ENCODE measurements at regions not wholly inside any gene's neighbourhood (a gene's known extent, or its start where the extent isn't known, plus 50 kb on each side); places are given as distances from the start of the nearest gene placed in this dataset.
A peak's percentile ranks its signal among the peaks of the same experiment; 100 is the strongest.

DNA sequence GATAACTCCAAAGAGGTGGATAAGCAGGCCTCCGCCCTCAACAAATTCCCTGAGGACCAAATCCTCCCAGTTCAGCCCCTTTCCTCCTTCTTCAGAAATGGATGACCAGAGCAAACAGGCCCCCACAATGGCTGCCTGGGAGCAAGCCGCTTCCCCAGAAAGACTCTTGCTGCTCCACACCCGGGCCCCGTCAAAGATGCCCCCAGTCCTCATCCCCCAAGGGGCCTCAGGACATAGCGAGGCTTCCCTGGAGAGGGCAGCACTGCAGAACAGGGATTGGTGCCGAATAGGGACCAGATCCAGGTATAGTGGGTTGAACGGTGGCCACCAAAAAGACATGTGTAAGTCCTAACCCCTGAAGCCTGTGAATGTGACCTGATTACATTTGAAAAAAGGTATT is 502.3 kb downstream of the SHQ1 start:
- no peak for DNase-seq

DNA sequence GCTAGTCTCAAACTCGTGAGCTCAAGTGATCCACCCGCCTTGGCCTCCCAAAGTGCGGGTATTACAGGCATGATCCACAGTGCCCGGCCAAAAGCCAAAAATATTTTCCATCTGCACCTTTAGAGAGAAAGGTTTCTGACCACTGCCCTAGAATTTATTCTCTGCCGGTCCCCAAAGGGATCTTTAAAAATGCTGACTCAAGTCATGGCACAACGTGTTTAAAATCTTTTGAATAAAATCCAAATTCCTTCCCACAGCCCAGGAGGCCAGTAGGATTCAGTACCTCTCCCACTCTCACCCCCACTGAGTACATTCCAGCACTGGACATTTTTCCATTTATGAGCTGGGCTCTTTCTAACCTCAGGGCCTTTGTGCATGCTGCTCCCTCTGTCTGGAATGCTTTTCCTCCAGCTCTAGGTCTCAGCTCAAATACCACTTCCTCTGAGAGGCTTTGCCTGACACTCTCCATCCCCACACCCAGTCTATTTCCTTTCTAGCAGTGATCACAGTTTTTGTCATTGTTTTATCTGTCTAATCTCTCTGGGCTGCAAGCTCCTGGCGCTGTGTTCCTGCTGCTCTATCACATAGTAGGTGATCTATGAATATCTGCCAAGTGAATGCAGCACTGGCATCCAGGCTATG is 502.9 kb downstream of the SHQ1 start:
- DNase-seq = no peak

DNA sequence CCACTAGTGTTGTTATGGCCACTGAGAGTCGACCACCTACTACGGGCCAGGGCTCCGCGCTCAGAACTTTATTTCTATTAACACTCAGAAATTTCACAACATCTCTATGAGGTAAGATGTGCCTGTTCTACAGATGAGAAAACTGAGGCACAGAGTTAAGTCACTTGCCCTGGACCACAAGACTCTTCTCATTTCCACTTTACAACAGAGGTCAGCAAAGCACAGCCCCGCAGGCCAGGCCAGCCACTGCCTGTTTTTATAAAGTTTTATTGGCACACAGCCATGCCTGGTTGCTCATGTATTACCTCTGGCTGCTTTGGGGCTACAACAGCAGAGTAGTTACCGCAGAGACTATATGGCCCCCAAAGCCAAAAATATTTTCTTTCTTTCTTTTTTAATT is 503.6 kb downstream of the SHQ1 start:
- no peak for DNase-seq

DNA sequence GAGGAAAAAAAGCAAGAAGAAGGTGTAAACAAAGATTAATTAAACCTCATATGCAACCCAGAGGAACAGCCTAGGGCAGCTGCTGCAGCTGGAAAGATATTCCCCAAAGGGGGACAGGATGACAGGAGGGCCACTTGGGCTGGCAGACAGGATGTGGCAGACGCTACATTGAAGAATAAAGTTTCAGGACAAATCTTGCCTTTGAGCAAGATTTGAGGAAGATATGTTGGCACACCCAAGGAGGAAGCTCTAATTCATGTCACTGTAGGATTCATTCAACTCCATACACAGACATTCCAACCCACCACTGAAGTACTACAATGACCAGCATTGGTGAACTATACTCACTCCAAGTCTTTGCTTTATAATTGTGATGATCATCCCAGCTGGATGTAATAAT is 504.0 kb downstream of the SHQ1 start:
- DNase-seq = no peak

DNA sequence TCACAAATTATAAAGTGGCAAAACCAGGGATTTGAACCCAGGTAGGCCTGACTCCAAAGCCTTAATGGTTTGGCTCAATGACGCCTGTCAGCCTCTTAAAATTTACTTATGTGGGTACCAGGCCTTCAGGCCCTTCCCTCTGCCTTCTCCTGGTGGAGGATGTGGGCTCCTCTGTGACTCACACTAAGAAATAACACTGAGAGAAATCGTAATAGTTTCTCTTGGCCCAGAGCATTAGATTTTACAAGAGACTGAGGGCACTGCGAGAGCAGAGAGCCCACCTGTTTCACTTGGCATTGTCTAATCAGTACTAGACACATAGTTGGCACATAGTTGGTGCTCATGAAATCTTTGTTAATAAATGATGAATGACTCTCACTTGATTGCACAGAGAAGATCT is 505.2 kb downstream of the SHQ1 start:
- no peak for DNase-seq

DNA sequence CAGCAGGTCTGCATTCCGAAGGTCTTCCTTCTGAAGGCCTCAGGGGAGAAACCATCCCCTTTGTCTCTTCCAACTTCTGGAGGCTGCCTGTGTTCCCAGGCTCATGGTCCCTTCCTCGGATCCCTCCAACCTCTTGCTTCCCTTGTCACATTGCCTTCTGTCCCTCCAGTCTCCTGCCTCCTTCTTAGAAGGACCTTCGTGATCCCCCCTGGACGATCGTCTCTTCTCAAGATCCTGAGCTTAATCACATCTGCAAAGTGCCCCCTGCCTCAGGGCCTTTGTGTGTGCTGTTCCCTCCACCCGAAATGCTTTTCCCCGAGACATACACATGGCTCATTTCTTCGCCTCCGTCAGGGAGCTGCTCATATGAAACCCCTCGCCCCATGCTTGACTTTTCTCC is 505.8 kb downstream of the SHQ1 start:
- DNase-seq = no peak

DNA sequence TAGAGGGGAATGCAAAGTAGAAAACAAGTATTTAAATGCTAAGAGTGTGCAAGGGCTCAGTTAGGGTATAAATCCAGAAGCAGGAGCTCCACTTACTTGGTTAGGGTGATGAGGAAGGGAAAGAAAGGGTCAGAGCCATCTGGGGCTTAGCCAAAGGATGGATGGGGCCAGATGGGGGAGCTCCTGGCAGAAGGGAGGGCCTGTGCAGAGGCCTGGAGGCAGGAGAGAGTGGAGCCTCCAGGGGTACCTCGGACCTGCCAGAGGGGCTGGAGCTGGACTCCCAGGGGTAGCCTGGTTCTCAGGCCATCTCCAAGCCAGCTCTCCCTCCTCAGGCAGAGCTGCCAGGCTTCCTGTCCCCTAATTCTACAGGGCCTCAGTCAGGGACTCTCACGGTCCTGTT is 506.3 kb downstream of the SHQ1 start:
- peak in 2 of 56 donors; percentile 11 to 23 for DNase-seq

DNA sequence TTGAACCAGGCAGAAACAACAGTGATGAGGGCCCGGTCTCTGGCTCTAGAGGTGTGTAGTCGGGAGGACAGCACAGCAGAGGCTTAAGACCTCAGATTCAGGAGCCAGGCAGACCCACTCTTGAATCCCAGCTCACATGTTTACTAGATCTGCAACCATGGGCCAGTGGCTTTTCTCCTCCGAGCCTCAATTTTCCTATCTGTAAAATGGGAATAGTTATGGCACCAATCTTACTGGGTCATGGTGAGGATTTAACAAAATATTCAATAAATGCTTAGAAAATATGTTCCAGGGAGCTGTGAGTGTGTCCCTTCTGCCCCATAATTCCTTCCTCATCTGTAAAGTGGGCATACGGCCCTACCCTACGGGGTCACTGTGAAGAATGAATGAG is 506.9 kb downstream of the SHQ1 start:
- DNase-seq = no peak

DNA sequence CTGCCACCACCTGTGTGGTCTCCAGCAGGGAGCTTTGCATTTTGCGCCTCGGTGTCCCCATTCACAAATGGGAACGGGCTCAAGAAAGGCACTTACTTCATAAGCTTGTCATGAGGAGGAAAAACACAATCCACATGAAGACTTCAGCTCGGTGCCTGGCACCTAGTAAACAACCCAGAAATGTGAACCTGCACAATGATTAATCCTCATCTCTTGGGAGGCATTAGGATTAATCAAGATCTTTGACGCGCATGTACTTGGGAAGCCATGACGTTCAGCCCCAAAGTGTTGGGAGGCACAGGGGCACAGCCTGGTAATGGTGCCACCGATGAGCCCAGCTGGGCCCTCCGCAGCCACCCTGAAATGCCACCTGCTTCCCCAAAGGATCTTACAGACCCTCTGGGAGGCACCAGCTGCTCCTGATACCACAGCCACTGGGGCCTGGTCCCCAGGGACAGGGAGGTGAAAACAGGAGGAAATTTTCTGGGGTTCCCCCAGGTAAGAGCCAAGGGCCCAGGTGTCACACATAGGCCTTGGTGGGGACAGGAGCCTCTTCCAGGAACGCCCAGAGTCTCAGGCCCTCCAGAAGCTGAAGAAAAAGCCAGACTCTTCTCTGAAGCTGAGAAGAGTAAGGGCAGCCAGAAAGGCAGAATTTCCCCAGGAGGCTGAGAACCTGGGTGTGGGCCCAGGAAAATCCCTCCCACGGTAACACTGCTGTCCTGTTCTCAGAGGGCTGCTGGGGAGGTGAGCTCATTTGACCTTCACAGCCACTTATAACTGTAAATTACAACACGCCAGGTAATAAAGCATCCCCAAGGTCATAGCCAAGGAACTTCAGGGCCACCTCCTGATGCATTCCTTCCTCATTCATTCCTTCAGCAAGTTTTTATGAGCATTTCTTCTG is 507.5 kb downstream of the SHQ1 start:
- DNase-seq = no peak

DNA sequence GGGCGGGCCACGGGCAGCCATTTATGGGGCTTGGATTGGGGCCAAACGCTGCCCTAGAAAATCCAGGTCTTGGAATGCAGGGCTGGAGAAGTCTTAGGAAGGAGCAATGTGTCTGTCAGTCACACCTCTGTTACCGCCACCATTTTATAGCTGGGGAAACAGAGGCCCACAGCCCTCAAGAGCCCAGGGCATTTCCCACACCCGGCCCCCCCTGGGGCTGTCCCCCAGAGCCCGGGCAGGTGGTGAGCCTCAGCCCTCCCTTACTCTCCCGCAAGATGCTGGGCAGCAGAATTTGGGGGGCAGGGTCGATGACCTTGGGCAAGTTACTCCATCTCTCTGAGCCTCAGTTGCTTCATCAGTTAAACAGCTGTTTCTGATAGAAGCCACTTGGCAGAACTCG is 508.2 kb downstream of the SHQ1 start:
- DNase-seq = no peak

DNA sequence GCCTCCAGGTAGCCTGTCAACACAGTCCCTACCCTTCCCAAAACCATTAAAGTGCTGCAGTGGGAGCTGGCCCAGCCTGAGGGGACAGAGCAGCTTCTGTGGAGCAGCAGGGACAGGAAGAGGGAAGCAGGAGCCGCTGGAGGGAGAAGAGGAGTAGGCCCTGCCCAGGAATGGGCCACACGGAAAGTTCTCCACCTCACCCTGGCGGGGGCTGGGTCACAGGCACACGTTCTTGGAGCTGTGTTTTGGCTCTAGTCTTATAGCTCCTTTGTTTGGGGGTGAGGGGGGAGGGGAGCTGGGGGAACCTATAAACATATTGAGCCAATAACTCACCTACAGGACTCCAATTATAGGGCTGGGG is 508.6 kb downstream of the SHQ1 start:
- no peak for DNase-seq

DNA sequence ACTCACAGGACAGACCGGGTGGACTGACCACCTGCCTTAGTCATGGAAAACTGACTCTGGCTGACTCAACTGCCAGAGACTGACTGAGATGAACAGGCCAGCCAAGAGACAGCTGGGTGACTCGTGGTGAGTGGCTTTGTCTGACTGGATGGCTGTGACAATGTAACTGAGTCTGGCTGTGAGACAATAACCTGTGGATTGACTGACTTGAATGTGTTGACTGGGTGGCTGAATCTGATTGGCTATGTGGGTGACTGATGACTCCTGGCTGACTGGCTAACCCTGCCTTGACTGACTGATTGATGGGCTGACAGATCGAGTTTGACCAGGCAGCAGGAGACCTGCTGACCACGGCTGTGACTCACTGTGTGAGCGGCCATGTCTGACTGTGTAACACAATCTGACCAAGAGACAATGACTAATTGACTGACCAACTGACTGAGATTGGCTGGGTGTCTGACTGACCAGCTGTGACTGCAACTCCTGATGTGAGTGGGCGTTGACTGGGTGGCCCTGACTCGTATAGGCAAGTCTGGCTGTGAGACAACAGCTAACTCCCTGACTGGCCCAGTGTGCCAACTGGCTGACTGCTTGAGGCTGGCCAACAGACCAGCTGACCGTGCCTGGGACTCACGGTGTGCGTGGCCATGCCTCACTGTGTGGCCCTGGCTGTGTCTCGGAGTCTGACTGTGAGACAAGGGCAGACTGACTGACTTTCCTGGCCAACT is 509.1 kb downstream of the SHQ1 start:
- peak in 24 of 56 donors; percentile 10 to 86 (median 36) for DNase-seq

DNA sequence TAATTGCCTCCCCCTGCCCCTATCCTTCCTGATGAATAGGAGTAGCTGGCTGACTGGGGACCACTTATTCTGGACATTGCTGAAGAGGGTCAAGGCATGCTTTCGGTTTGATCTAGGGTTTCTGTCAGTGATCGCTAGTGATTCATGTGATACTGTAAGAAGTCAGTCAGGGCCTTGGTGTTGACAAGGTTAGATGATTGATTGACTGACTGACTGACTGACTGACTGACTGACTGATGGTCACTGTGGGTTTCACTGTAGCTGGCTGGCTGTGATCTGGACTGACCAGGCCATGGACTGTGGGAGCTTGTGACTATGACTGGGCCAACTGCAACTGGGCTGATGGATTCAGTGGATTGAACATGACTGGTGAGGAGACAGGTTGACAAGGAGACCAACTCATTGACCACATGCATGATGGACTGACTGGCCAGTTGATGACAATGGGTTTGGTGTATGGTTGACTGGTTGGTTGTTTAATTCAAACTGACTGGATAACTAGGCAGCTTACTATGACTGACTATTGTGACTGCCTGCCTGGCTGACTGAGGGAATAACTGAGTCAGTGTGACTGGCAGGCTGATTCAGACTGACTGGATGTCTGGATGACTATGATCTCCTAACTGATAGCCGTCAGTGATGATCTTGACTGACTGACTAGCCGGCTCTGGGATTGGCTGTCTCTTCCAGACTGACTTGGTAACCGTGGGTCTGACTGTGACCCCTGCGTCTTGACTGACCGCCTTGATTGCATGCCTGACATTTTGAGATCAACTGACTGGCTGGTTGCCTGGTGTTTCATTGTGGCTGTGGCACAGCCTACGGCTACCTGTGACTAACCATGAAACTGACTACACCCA is 509.9 kb downstream of the SHQ1 start:
- DNase-seq = peak in 1 of 56 donors; percentile 72

DNA sequence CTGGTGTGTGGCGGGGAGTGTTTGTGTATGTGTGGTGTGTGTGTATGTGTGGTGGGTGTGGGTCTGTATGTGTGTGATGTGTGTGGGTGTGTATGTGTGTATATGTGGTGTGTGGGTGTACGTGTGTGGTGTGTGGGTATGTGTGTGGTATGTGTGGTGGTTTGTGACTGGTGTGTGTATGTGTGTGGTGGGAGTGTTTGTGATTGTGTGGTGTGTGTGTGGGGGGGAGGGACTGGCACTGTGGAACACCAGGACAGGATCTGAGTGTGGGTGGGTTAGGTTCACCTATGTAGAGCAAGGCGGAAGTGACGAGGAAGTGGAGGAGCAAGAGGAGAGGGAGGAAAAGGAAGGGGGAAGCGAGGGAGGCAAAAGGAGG is 510.8 kb downstream of the SHQ1 start:
- DNase-seq = no peak

DNA sequence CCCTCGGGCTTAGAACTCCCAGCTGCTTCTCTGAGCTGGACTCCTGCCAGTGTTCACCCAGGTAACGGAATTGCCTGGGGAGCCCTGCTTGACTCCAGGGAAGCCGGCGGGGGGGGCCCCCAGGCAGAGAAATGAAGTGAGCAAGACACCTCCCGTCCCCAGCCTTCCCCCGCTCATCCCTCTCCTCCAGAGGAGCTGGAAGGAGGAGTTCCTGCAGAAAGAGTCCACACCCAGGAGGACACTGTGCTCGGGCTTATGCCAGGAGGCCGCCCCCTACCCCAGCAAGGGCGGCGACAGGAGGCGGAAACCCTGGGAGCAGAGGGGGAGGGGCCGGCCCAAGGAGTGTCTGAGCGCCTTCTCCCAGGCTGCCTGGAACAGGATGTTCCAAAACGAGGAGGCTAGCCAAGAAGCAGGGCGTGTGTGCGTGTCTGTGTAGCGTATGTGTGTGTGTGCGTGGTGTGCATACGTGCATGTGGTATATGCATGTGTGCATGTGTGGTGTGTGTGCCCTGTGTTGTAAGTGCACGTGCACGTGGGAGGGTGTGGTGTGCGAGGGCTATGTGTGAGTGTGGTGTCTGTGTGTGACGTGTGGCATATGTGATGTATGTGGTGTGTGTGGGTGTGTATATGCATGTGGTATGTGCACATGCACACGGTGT is 511.3 kb downstream of the SHQ1 start:
- peak in 24 of 56 donors; percentile 11 to 77 (median 32) for DNase-seq

DNA sequence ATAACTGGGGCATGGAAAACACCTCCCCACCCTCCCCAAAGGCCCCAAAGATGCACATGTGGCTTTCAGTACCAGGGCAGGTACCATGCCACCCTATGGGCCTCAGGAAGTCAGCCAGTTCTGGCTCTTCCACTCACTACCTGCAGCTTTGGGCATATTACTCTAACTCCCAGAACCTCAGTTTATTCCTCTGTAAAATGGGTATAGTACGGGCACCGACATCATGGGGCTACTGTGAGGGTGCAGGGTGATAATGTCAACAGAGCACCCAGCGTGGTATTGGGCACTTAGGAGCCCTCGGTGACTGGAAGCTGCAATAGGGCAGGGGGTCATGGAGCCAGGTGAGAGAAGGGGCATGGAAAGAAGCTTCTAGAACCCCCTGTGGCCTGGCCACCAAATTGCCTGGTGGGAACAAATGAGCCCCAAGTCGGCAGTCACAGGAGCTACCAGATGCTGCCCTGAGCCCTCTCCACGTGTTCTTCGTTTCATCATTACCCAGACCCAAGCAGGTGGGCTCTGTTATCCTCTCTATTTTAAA is 512.1 kb downstream of the SHQ1 start:
- no peak for DNase-seq

DNA sequence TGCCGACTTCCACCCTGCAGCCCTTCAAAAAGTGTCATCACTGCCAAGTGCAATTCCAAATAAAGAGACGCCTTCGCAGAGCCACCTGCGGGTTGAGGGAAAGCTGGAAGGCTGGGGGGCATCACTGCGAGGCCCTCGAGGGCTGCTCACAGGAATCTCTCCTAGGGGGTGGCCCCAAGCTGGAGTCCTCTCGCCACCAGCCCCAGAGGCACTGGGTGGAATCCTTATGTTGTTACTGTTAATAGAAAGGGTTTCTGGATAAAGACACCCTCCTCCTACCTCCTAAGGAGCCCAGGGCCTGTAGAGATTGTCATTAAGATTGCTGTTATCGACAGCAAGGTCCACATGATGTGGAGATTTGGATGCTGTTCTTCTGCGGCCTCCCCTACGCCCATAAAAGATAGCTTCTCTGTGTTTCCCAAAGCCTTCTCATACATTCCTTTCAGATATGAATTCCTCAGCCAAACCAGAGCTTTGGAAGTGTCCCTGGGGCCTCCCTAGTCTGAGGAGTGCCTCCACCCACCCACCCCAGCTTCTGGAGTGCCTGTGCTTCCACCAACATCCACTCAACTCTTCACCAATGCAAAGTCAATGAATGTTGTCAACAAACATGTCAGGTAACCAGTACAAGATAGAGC is 512.7 kb downstream of the SHQ1 start:
- peak in 1 of 56 donors; percentile 27 for DNase-seq

DNA sequence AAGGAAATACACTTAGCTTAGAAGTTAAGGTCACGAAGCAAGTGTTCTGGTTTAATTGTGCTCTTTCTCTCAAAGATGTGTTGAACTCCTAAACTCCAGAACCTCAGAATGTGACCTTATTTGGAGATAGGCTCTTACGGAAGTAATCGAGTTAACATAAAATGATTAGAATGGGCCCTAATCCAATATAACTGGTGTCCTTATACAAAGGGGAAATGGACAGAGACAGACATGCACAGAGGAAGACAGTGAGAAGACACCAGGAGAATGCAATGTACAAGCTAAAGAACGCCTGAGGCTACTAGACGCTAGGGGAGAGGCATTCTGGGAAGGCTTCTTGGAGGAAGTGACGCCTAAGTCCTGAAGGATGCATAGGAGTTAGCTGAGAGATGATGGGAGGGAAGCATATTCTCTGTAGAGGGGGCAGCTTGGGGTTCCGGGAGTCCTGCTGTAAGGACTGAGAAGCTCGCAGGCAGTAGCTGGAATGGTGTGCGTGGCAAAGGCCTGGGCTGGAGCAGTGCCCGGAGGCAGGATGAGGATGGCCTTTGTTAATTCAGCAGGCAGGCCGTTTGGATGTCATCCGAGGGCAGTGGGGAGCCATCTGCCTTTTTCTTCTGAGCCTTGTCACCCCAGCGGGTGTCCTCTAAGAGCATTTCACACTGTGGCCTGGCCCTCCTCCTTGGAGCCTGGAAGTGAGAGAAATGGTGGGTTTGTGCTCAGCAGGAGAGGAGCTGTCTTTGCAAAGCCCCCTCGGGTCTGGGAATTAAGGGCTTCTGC is 513.4 kb downstream of the SHQ1 start:
- peak in 55 of 56 donors; percentile 19 to 94 (median 78) for DNase-seq

DNA sequence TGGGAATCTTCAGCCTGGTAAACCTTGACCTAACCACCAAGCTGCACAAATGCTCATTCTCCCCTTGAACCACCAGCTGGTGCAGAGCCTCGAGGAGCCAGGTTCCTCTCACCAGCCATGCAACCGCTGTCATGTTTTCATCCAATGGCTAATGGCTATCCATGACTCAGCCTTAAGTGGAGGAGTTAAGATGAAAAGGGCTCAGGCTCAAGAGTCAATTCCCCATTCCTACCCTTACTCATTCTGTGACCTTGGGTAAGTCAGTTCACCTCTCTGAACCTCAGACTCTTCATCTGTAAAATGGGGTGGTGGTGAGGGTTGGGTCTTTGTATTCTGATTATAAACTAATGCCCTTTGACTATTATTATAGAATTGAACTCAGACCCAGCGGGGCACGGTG is 515.6 kb downstream of the SHQ1 start:
- no peak for DNase-seq
